SU-DHL-6 (cell line): ENCODE measurements at regions not wholly inside any gene's neighbourhood (a gene's known extent, or its start where the extent isn't known, plus 50 kb on each side); places are given as distances from the start of the nearest gene placed in this dataset.

Experiments used
- CTCF ChIP-seq: fragments of 200-600 bp; sonication (generic); IDR thresholded peaks from one replicate; pipeline ENCODE4 v1.5.1; 2017; ENCODE audit warnings: antibody characterized with exemption, mild to moderate bottlenecking, low read length, moderate library complexity; ENCODE audit not compliant: insufficient read depth, poor library complexity, severe bottlenecking
- EZH2phosphoT487 ChIP-seq: fragments of 200-600 bp; sonication (generic), shearing (Covaris generic); conservative IDR thresholded peaks from 2 replicates; pipeline ENCODE4 v1.6.1; 2018; ENCODE audit warnings: mild to moderate bottlenecking, antibody characterized with exemption, low read length, moderate library complexity, mixed read lengths

GRCh38 chr14:85088192-85088591, 441.8 kb upstream of the FLRT2 start:
- TF ChIP-seq CTCF (no peak), EZH2phosphoT487 (no peak)
